ENCODE measurements at regions not wholly inside any gene's neighbourhood (a gene's known extent, or its start where the extent isn't known, plus 50 kb on each side); places are given as distances from the start of the nearest gene placed in this dataset.

DNA sequence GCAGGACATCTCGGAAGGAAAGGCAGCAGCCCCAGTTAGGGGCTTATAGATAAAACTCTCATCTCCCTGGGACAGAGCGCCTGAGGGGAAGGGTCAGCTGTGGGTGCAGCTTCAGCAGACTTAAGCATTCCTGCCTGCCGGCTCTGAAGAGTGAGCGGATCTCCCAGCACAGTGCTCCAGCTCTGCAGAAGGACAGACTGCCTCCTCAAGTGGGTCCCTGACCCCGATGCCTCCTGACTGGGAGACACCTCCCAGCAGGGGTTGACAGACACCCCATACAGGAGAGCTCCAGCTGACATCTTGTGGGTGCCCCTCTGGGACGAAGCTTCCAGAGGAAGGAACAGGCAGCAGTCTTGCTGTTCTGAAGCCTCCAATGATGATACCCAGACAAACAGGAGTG, 117.1 kb upstream of the POT1 start:
- TF ChIP-seq SNAI2 (CRISPR knock-in tag; IDR thresholded peaks at IDR 0.05) (no peak), RARB (CRISPR knock-in tag; IDR thresholded peaks at IDR 0.05) (no peak), ZNF8 (CRISPR knock-in tag; IDR thresholded peaks at IDR 0.05) (no peak)
- TF ChIP-seq, protein P1, sequence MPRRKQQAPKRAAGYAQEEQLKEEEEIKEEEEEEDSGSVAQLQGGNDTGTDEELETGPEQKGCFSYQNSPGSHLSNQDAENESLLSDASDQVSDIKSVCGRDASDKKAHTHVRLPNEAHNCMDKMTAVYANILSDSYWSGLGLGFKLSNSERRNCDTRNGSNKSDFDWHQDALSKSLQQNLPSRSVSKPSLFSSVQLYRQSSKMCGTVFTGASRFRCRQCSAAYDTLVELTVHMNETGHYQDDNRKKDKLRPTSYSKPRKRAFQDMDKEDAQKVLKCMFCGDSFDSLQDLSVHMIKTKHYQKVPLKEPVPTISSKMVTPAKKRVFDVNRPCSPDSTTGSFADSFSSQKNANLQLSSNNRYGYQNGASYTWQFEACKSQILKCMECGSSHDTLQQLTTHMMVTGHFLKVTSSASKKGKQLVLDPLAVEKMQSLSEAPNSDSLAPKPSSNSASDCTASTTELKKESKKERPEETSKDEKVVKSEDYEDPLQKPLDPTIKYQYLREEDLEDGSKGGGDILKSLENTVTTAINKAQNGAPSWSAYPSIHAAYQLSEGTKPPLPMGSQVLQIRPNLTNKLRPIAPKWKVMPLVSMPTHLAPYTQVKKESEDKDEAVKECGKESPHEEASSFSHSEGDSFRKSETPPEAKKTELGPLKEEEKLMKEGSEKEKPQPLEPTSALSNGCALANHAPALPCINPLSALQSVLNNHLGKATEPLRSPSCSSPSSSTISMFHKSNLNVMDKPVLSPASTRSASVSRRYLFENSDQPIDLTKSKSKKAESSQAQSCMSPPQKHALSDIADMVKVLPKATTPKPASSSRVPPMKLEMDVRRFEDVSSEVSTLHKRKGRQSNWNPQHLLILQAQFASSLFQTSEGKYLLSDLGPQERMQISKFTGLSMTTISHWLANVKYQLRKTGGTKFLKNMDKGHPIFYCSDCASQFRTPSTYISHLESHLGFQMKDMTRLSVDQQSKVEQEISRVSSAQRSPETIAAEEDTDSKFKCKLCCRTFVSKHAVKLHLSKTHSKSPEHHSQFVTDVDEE (CRISPR knock-in tag; IDR thresholded peaks at IDR 0.05) = no peak
- TF ChIP-seq, protein P2, sequence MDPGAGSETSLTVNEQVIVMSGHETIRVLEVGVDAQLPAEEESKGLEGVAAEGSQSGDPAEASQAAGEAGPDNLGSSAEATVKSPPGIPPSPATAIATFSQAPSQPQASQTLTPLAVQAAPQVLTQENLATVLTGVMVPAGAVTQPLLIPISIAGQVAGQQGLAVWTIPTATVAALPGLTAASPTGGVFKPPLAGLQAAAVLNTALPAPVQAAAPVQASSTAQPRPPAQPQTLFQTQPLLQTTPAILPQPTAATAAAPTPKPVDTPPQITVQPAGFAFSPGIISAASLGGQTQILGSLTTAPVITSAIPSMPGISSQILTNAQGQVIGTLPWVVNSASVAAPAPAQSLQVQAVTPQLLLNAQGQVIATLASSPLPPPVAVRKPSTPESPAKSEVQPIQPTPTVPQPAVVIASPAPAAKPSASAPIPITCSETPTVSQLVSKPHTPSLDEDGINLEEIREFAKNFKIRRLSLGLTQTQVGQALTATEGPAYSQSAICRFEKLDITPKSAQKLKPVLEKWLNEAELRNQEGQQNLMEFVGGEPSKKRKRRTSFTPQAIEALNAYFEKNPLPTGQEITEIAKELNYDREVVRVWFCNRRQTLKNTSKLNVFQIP (CRISPR knock-in tag; IDR thresholded peaks at IDR 0.05; ENCODE audit: borderline replicate concordance, low read depth) = no peak
- no peak for ATAC-seq

DNA sequence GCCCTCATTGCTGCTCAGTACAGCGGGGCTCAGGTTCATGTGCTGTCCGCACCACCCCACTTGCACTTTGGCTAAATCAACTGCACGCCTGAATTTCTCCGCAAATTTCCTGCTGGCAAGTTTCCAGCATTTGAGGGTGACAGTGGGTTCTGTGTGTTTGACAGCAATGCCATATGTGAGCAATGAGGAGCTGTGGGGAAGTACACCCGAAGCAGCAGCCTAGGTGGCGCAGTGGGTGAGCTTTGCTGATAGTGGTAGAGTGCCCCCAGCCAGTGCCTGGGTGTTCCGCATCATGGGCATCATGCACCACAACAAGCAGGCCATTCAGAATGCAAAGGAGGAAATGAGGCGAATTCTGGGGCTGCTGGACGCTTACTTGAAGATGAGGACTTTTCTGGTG, 103.9 kb upstream of the POT1 start:
- ATAC-seq = no peak
- TF ChIP-seq, protein P3, sequence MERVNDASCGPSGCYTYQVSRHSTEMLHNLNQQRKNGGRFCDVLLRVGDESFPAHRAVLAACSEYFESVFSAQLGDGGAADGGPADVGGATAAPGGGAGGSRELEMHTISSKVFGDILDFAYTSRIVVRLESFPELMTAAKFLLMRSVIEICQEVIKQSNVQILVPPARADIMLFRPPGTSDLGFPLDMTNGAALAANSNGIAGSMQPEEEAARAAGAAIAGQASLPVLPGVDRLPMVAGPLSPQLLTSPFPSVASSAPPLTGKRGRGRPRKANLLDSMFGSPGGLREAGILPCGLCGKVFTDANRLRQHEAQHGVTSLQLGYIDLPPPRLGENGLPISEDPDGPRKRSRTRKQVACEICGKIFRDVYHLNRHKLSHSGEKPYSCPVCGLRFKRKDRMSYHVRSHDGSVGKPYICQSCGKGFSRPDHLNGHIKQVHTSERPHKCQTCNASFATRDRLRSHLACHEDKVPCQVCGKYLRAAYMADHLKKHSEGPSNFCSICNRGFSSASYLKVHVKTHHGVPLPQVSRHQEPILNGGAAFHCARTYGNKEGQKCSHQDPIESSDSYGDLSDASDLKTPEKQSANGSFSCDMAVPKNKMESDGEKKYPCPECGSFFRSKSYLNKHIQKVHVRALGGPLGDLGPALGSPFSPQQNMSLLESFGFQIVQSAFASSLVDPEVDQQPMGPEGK (CRISPR knock-in tag; IDR thresholded peaks at IDR 0.05; ENCODE audit: borderline replicate concordance) = no peak
- TF ChIP-seq ZNF8 (CRISPR knock-in tag; IDR thresholded peaks at IDR 0.05) (no peak), SNAI2 (CRISPR knock-in tag; IDR thresholded peaks at IDR 0.05) (no peak), ZFP30 (CRISPR knock-in tag; IDR thresholded peaks at IDR 0.05) (no peak), TCF4 (CRISPR knock-in tag; IDR thresholded peaks at IDR 0.05; ENCODE audit: borderline replicate concordance) (no peak), ZNF565 (CRISPR knock-in tag; conservative IDR thresholded peaks at IDR 0.05; ENCODE audit: low read depth) (no peak), ARNTL (CRISPR knock-in tag; IDR thresholded peaks at IDR 0.05; ENCODE audit: borderline replicate concordance, low read depth) (no peak), BACH2 (CRISPR knock-in tag; IDR thresholded peaks at IDR 0.05; ENCODE audit: borderline replicate concordance) (no peak), CSDC2 (CRISPR knock-in tag; IDR thresholded peaks at IDR 0.05) (no peak), ZC3H10 (CRISPR knock-in tag; IDR thresholded peaks at IDR 0.05) (no peak)
- TF ChIP-seq, protein P2 (CRISPR knock-in tag; IDR thresholded peaks at IDR 0.05; ENCODE audit: borderline replicate concordance, low read depth) = no peak
- TF ChIP-seq, protein P4, sequence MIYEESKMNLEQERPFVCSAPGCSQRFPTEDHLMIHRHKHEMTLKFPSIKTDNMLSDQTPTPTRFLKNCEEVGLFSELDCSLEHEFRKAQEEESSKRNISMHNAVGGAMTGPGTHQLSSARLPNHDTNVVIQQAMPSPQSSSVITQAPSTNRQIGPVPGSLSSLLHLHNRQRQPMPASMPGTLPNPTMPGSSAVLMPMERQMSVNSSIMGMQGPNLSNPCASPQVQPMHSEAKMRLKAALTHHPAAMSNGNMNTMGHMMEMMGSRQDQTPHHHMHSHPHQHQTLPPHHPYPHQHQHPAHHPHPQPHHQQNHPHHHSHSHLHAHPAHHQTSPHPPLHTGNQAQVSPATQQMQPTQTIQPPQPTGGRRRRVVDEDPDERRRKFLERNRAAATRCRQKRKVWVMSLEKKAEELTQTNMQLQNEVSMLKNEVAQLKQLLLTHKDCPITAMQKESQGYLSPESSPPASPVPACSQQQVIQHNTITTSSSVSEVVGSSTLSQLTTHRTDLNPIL (CRISPR knock-in tag; IDR thresholded peaks at IDR 0.05; ENCODE audit: low read depth) = no peak
- TF ChIP-seq, protein P1 (CRISPR knock-in tag; IDR thresholded peaks at IDR 0.05) = no peak
- TF ChIP-seq, protein P5, sequence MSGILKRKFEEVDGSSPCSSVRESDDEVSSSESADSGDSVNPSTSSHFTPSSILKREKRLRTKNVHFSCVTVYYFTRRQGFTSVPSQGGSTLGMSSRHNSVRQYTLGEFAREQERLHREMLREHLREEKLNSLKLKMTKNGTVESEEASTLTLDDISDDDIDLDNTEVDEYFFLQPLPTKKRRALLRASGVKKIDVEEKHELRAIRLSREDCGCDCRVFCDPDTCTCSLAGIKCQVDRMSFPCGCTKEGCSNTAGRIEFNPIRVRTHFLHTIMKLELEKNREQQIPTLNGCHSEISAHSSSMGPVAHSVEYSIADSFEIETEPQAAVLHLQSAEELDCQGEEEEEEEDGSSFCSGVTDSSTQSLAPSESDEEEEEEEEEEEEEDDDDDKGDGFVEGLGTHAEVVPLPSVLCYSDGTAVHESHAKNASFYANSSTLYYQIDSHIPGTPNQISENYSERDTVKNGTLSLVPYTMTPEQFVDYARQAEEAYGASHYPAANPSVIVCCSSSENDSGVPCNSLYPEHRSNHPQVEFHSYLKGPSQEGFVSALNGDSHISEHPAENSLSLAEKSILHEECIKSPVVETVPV (CRISPR knock-in tag; IDR thresholded peaks at IDR 0.05) = no peak
